ENCODE measurements at regions not wholly inside any gene's neighbourhood (a gene's known extent, or its start where the extent isn't known, plus 50 kb on each side); places are given as distances from the start of the nearest gene placed in this dataset.

GRCh38 chr3:17850448-17850847 lies 108.0 kb upstream of the TBC1D5 start:
- no peaks in the 10 kb centered on the region for H3K27me3 ChIP-seq
- H3K4me1 ChIP-seq = no peaks in the 10 kb centered on the region
- H3K4me2 ChIP-seq = no peak overlapping the region
- no peaks in the 10 kb centered on the region for H4K20me1 ChIP-seq
- TF ChIP-seq Cebpa-rat (IDR thresholded peaks at IDR 0.05) = no peak
- H3K27ac ChIP-seq = no peak overlapping the region
- no peaks in the 10 kb centered on the region for H3K9me3 ChIP-seq
- no peaks in the 10 kb centered on the region for H3K36me3 ChIP-seq
- no peak overlapping the region for H3K4me3 ChIP-seq
- no peak overlapping the region for H3K9ac ChIP-seq

DNA sequence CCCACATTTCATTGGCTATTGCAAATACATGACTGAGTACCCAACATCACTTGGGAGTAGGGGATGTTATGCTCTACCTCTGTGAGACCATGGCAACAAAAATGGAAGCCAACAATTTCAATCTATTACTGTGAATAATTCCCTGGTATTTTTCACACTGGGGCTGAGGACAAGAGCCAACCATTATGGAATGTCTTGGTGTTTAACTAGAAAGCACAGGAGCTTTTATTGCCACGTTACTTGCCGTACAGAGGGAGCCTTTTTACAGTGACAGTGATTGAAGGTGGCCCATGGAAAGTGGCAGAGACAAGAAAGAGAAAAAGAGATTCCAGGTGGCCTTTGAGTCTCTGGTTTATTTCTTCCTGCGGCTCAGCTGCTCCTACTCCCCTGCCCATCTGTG lies 105.7 kb upstream of the TBC1D5 start:
- Histone ChIP-seq H4K20me1 (no peaks in the 10 kb centered on the region), H3K4me2 (no peak overlapping the region), H3K4me1 (no peaks in the 10 kb centered on the region), H3K36me3 (no peaks in the 10 kb centered on the region), H3K27me3 (no peaks in the 10 kb centered on the region), H3K9ac (no peak overlapping the region), H3K9me3 (no peaks in the 10 kb centered on the region), H3K27ac (no peak overlapping the region), H3K4me3 (no peak overlapping the region)
- no peak for TF ChIP-seq Cebpa-rat (IDR thresholded peaks at IDR 0.05)

GRCh38 chr3:17847156-17847555 lies 104.7 kb upstream of the TBC1D5 start:
- Histone ChIP-seq H3K4me1 (no peaks in the 10 kb centered on the region), H3K36me3 (no peaks in the 10 kb centered on the region), H3K4me2 (no peak overlapping the region), H3K9ac (no peak overlapping the region), H3K4me3 (no peak overlapping the region), H3K9me3 (no peaks in the 10 kb centered on the region), H4K20me1 (no peaks in the 10 kb centered on the region), H3K27me3 (no peaks in the 10 kb centered on the region), H3K27ac (no peak overlapping the region)
- TF ChIP-seq Cebpa-rat (IDR thresholded peaks at IDR 0.05) = no peak

DNA sequence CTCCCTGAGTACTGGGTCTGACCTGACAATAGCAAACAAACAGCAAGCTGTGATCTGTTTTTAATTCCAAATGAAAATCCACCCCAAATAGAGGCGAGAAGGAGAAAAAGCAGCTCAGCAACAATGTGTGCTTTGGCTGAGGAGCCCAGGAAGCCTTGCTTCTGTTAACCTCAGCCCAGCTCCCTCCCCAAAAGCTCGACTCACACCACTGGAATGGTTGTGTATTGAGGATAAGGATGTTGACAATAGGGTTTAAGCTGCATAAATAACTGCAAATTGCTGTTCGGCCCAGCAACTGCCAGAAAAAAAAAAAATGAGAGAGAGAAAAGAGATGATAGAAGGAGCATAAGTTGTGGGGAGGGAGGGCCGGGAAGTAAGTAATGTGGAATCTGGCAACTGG lies 104.0 kb upstream of the TBC1D5 start:
- Histone ChIP-seq H3K27ac (no peak overlapping the region), H3K27me3 (no peaks in the 10 kb centered on the region), H4K20me1 (no peaks in the 10 kb centered on the region), H3K4me3 (no peak overlapping the region), H3K9me3 (no peaks in the 10 kb centered on the region), H3K9ac (no peak overlapping the region), H3K36me3 (no peaks in the 10 kb centered on the region), H3K4me1 (no peaks in the 10 kb centered on the region), H3K4me2 (no peak overlapping the region)
- TF ChIP-seq Cebpa-rat (IDR thresholded peaks at IDR 0.05) = no peak

DNA sequence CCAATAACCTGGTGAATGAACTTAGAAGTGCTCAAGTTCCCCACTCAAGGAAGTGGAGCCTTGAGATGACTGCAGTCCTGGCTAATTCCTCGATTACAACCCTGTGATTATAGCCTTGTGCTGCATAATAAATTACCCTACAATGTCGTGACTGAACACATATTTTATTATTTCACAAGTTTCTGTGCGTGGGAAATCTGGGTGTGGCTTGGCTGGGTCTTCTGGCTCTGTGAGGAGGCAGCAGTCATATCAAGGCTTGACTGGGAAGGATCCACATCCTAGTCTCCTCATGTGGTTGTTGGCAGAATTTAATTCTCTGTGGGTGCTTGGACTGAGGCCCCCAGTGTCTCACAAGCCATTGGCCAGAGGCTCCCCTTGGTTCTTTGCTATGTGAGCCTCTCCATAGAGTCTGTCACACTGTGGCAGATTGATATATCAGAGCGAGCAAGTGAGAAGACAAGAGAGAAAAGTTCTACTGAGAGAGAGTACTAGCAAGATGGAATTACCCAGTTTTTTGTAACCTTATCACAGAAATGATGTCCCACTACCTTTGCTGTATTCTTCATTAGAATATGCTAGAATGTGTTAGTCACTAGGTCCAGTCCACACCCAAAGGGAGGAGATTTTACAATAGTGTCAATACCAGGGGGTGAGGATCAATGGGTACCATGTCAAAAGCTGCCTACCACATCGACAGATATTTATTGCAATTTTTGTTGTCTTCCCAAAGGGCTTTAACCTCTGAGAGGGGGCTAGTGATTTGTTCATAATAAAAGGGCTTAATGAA lies 102.8 kb upstream of the TBC1D5 start:
- H3K27ac ChIP-seq = no peak overlapping the region

GRCh38 chr3:17844236-17844635 lies 101.8 kb upstream of the TBC1D5 start:
- Histone ChIP-seq H3K36me3 (no peaks in the 10 kb centered on the region), H4K20me1 (no peaks in the 10 kb centered on the region), H3K27me3 (no peaks in the 10 kb centered on the region), H3K27ac (no peak overlapping the region), H3K9me3 (no peaks in the 10 kb centered on the region), H3K4me3 (no peak overlapping the region), H3K4me1 (no peaks in the 10 kb centered on the region), H3K4me2 (no peak overlapping the region), H3K9ac (no peak overlapping the region)
- TF ChIP-seq Cebpa-rat (IDR thresholded peaks at IDR 0.05) = no peak

More for the DNA sequence above, 102.8 kb upstream of the TBC1D5 start:
- Histone ChIP-seq H3K4me1 (no peaks in the 10 kb centered on the region), H3K9ac (no peak overlapping the region), H3K36me3 (no peaks in the 10 kb centered on the region), H3K4me3 (no peak overlapping the region), H3K9me3 (no peaks in the 10 kb centered on the region), H3K4me2 (no peak overlapping the region), H4K20me1 (no peaks in the 10 kb centered on the region), H3K27me3 (no peaks in the 10 kb centered on the region)
- TF ChIP-seq Cebpa-rat (IDR thresholded peaks at IDR 0.05) = no peak

DNA sequence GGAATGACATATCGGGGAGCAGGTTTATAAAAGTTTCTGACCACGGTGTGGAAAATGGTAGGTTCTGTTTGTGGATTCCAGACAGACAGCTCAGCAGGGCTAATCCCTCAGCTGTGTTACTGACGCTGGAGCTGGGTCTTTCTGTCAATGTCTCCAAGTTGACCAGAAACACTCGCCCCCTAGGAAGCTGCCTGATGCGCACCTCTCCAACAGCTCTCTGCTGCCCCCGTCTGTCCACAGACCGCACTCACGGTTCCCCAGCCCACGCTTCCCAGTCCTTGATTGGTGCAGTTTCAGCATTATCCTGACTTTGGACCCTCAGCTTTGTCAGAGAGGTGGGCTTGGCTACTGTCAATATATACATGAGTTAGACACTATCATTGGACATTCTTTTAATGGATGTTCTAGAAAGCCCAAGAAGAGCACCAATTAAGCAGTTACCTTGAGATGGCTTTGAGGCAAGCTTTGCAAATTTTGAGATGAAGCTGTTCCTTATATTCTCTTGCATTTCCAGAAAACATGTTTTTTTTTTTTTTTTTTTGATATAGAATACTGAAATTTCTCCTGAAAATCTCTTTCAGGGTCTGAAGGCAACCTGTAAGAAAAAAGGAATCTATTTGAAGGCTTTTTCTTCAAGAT lies 98.9 kb upstream of the TBC1D5 start:
- Histone ChIP-seq H3K9me3 (no peaks in the 10 kb centered on the region), H3K4me3 (no peak overlapping the region), H3K27ac (no peak overlapping the region)

DNA sequence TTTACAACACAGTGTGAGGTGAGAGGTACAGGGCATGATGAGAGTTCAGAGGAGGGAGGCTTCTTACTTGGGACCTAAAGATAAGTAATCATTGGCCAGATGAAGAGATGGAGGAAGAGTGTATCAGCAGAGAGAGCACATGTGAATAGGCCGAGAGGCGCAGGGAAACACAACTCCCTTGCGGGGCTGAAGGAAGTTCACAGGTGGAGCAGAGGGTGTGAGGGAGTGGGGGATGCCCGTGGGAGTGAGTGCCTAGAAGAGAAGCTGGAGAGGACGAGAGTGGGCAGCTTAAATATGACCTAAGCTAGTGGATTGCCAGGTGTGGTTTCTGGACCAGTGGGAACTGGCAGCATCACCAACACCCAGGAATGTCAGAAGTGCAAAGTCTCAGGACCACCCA lies 98.2 kb upstream of the TBC1D5 start:
- no peaks in the 10 kb centered on the region for H3K27me3 ChIP-seq
- no peak overlapping the region for H3K9ac ChIP-seq
- no peaks in the 10 kb centered on the region for H4K20me1 ChIP-seq
- no peak overlapping the region for H3K27ac ChIP-seq
- no peaks in the 10 kb centered on the region for H3K9me3 ChIP-seq
- no peak overlapping the region for H3K4me3 ChIP-seq
- TF ChIP-seq Cebpa-rat (IDR thresholded peaks at IDR 0.05) = no peak
- no peaks in the 10 kb centered on the region for H3K36me3 ChIP-seq
- H3K4me1 ChIP-seq = no peaks in the 10 kb centered on the region
- no peak overlapping the region for H3K4me2 ChIP-seq

More for the DNA sequence above, 98.9 kb upstream of the TBC1D5 start:
- no peaks in the 10 kb centered on the region for H3K4me1 ChIP-seq
- no peak overlapping the region for H3K9ac ChIP-seq
- no peak overlapping the region for H3K4me2 ChIP-seq
- no peaks in the 10 kb centered on the region for H3K36me3 ChIP-seq
- no peaks in the 10 kb centered on the region for H4K20me1 ChIP-seq
- no peak for TF ChIP-seq Cebpa-rat (IDR thresholded peaks at IDR 0.05)
- no peaks in the 10 kb centered on the region for H3K27me3 ChIP-seq

GRCh38 chr3:17840126-17840525 lies 97.7 kb upstream of the TBC1D5 start:
- no peak overlapping the region for H3K4me2 ChIP-seq
- no peaks in the 10 kb centered on the region for H3K9me3 ChIP-seq
- no peaks in the 10 kb centered on the region for H3K36me3 ChIP-seq
- H4K20me1 ChIP-seq = no peaks in the 10 kb centered on the region
- H3K4me3 ChIP-seq = no peak overlapping the region
- TF ChIP-seq Cebpa-rat (IDR thresholded peaks at IDR 0.05) = no peak
- no peaks in the 10 kb centered on the region for H3K27me3 ChIP-seq
- H3K4me1 ChIP-seq = no peaks in the 10 kb centered on the region
- H3K9ac ChIP-seq = no peak overlapping the region
- H3K27ac ChIP-seq = no peak overlapping the region

DNA sequence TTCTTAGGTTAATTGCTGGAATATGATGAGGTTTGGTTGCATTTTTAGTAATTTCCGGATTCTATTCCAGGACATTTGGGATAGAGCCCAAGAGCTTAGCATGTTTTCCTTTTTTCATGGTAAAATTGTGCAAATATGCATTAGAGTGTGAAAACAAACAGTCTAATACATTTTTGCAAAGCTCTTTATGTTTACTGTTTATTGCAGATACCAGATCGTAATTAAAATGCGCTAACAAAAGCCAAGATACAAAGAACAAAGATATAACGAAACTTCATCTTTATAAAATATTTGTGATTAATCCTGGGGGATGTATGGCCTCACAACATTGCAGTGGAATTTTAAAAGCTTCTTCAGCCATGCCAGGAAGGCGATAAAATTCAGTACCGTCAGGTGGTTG lies 94.5 kb upstream of the TBC1D5 start:
- no peak for TF ChIP-seq Cebpa-rat (IDR thresholded peaks at IDR 0.05)
- Histone ChIP-seq H3K4me2 (no peak overlapping the region), H3K4me1 (no peaks in the 10 kb centered on the region), H3K9ac (no peak overlapping the region), H3K4me3 (no peak overlapping the region), H3K9me3 (no peaks in the 10 kb centered on the region), H4K20me1 (no peaks in the 10 kb centered on the region), H3K36me3 (no peaks in the 10 kb centered on the region), H3K27me3 (no peaks in the 10 kb centered on the region), H3K27ac (no peak overlapping the region)
